OCI-LY3 (cell line): ENCODE measurements at regions not wholly inside any gene's neighbourhood (a gene's known extent, or its start where the extent isn't known, plus 50 kb on each side); places are given as distances from the start of the nearest gene placed in this dataset.

Experiments used
- H2AFZ ChIP-seq: fragments of 200-600, 300-600 bp; shearing (Covaris generic); 2 replicates; pipeline ENCODE4 v1.6.0; 2014; ENCODE audit warnings: antibody characterized with exemption, low read depth, low read length
- H3K27ac ChIP-seq: fragments of 200-600, 300-600 bp; sonication (generic); 2 replicates; pipeline ENCODE4 v1.5.1; 2014; ENCODE audit warnings: mild to moderate bottlenecking, low read length, moderate library complexity, mixed read lengths
- H3K27me3 ChIP-seq: fragments of 200-600, 300-600 bp; sonication (generic); 2 replicates; pipeline ENCODE4 v1.6.1; 2014; ENCODE audit warnings: low read depth, low read length, mixed read lengths
- H3K36me3 ChIP-seq: fragments of 200-600, 300-600 bp; sonication (generic); replicated peaks from 2 replicates; pipeline ENCODE3; 2014; ENCODE audit warnings: low read depth, low read length, mixed read lengths
- H3K4me1 ChIP-seq: fragments of 300-600, 200-600 bp; sonication (generic); 2 replicates; pipeline ENCODE4 v1.6.1; 2014; ENCODE audit warnings: low read length, mixed read lengths
- H3K4me2 ChIP-seq: fragments of 200-600, 300-600 bp; sonication (generic); 2 replicates; pipeline ENCODE4 v1.6.1; 2014; ENCODE audit warnings: low read length, mixed read lengths
- H3K4me3 ChIP-seq: fragments of 300-600, 200-600 bp; sonication (generic); 2 replicates; pipeline ENCODE4 v1.5.1; 2014; ENCODE audit warnings: antibody characterized with exemption, mild to moderate bottlenecking, low read length, moderate library complexity
- H3K79me2 ChIP-seq: fragments of 300-600, 200-600 bp; shearing (Covaris generic); 2 replicates; pipeline ENCODE4 v1.6.1; 2014; ENCODE audit warnings: mild to moderate bottlenecking, low read length, mixed read lengths
- H3K9ac ChIP-seq: fragments of 300-600, 200-600 bp; shearing (Covaris generic); 2 replicates; pipeline ENCODE4 v1.6.0; 2014; ENCODE audit warnings: mild to moderate bottlenecking, low read length, moderate library complexity
- H3K9me3 ChIP-seq: fragments of 200-600, 300-600 bp; shearing (Covaris generic); 2 replicates; pipeline ENCODE4 v1.6.1; 2014; ENCODE audit warnings: low read length, mixed read lengths; ENCODE audit not compliant: insufficient read depth
- H4K20me1 ChIP-seq: fragments of 200-600, 300-600 bp; sonication (generic); 2 replicates; pipeline ENCODE4 v1.6.1; 2016; ENCODE audit warnings: low read length, mixed read lengths; ENCODE audit not compliant: insufficient read depth
- EZH2phosphoT487 ChIP-seq: fragments of 200-600 bp; shearing (Covaris generic); IDR thresholded peaks from 2 replicates; pipeline ENCODE4 v1.6.1; 2018; ENCODE audit warnings: antibody characterized with exemption, mixed run types, low read depth
- TF ChIP-seq, protein P1 (sequence below): fragments of 200-600, 300-600 bp; sonication (generic); IDR thresholded peaks from 2 replicates; pipeline ENCODE4 v1.5.1; 2014; ENCODE audit warnings: antibody characterized with exemption, low read length, low read depth

GRCh38 chr4:110915301-110915700, 292.4 kb upstream of the PITX2 start:
- Histone ChIP-seq H4K20me1 (no peaks in the 10 kb centered on the region), H3K36me3 (no peaks in the 10 kb centered on the region), H3K27ac (no peak overlapping the region), H3K4me1 (no peaks in the 10 kb centered on the region), H3K9me3 (no peaks in the 10 kb centered on the region), H3K27me3 (no peaks in the 10 kb centered on the region), H3K4me2 (no peak overlapping the region), H2AFZ (no peak overlapping the region), H3K9ac (no peak overlapping the region), H3K4me3 (no peak overlapping the region), H3K79me2 (no peaks in the 10 kb centered on the region)
- TF ChIP-seq, protein P1, sequence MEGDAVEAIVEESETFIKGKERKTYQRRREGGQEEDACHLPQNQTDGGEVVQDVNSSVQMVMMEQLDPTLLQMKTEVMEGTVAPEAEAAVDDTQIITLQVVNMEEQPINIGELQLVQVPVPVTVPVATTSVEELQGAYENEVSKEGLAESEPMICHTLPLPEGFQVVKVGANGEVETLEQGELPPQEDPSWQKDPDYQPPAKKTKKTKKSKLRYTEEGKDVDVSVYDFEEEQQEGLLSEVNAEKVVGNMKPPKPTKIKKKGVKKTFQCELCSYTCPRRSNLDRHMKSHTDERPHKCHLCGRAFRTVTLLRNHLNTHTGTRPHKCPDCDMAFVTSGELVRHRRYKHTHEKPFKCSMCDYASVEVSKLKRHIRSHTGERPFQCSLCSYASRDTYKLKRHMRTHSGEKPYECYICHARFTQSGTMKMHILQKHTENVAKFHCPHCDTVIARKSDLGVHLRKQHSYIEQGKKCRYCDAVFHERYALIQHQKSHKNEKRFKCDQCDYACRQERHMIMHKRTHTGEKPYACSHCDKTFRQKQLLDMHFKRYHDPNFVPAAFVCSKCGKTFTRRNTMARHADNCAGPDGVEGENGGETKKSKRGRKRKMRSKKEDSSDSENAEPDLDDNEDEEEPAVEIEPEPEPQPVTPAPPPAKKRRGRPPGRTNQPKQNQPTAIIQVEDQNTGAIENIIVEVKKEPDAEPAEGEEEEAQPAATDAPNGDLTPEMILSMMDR, result no peak
- no peak for TF ChIP-seq EZH2phosphoT487

DNA sequence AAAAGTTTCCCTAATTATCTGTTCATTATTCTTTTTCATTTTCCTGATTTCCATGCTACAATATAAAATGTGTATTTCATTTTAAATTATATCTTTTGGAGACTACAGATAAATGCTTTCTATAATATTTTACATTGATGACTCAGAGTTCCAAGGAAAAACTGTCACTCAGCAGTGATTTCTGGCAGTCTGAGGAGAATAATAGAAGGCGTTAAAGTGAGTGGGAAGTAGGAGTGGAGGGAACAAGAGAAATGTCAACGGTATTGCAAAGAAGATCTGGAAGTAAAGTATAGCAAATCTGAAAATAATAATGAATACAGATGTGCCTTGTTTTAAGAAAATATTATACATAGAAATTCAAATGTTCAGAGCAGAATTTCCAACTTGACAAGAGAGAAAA, 293.6 kb upstream of the PITX2 start:
- Histone ChIP-seq H3K36me3 (no peaks in the 10 kb centered on the region), H3K79me2 (no peaks in the 10 kb centered on the region), H3K9ac (no peak overlapping the region), H4K20me1 (no peaks in the 10 kb centered on the region), H3K4me2 (no peak overlapping the region), H3K27me3 (no peaks in the 10 kb centered on the region), H3K4me1 (no peaks in the 10 kb centered on the region), H3K9me3 (no peaks in the 10 kb centered on the region), H3K4me3 (no peak overlapping the region), H3K27ac (no peak overlapping the region), H2AFZ (no peak overlapping the region)
- TF ChIP-seq, protein P1, result no peak
- TF ChIP-seq EZH2phosphoT487, result no peak

DNA sequence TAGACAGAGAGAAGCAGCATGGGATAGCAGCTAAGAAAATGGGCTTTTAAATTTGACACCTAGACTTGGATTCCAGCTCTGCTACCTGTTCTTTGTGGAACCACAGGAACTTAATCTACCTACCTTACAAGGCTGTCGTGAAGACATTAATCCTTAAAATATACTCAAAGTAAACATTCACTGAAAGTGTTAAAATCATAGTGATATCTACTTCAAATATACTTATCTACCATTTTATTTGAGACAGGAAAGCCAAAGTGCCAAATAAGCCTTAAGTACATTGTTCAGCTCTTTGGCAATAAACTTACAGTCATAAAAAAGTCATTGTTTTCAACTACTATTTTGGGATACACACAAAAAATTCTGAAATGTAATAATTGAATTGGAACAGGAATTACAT, 295.0 kb upstream of the PITX2 start:
- Histone ChIP-seq H2AFZ (no peak overlapping the region), H3K9me3 (no peaks in the 10 kb centered on the region), H3K4me3 (no peak overlapping the region), H3K9ac (no peak overlapping the region), H3K27ac (no peak overlapping the region), H3K4me2 (no peak overlapping the region), H3K36me3 (no peaks in the 10 kb centered on the region), H3K27me3 (no peaks in the 10 kb centered on the region), H3K79me2 (no peaks in the 10 kb centered on the region), H4K20me1 (no peaks in the 10 kb centered on the region), H3K4me1 (no peaks in the 10 kb centered on the region)
- TF ChIP-seq, protein P1, result no peak
- no peak for TF ChIP-seq EZH2phosphoT487

GRCh38 chr4:110920990-110921389, 298.1 kb upstream of the PITX2 start:
- no peaks in the 10 kb centered on the region for H3K9me3 ChIP-seq
- H3K36me3 ChIP-seq, result no peaks in the 10 kb centered on the region
- H3K4me3 ChIP-seq, result no peak overlapping the region
- no peaks in the 10 kb centered on the region for H4K20me1 ChIP-seq
- no peaks in the 10 kb centered on the region for H3K79me2 ChIP-seq
- no peak overlapping the region for H3K27ac ChIP-seq
- no peaks in the 10 kb centered on the region for H3K4me1 ChIP-seq
- TF ChIP-seq, protein P1, result no peak
- TF ChIP-seq EZH2phosphoT487, result no peak
- no peaks in the 10 kb centered on the region for H3K27me3 ChIP-seq
- no peak overlapping the region for H3K4me2 ChIP-seq
- no peak overlapping the region for H2AFZ ChIP-seq
- H3K9ac ChIP-seq, result no peak overlapping the region
